GM10248 (cell line): ENCODE measurements at regions not wholly inside any gene's neighbourhood (a gene's known extent, or its start where the extent isn't known, plus 50 kb on each side); places are given as distances from the start of the nearest gene placed in this dataset.

Experiments
- CTCF ChIA-PET: fragments of 300-600 bp; sonication (Branson Sonifier 250); formaldehyde crosslinking; extraction: SDS; loops from one replicate; lab custom pipeline; 2021; ENCODE audit warnings: antibody characterized with exemption; lab: Yijun Ruan, JAX
- POLR2A ChIA-PET: fragments of 350-650 bp; sonication (Branson Sonifier 250); formaldehyde crosslinking; extraction: SDS; loops from one replicate; lab custom pipeline; 2020; ENCODE audit warnings: antibody characterized with exemption; lab: Yijun Ruan, JAX
- DNase-seq: peaks from one replicate; pipeline ENCODE4 v3.0.0; 2012; ENCODE audit errors: extremely low spot score
- TF ChIP-seq, protein P1 (sequence below): IDR thresholded peaks from 2 replicates; pipeline ENCODE4 v1.5.1; 2012; ENCODE audit warnings: mild to moderate bottlenecking, low read depth; ENCODE audit errors: extremely low read depth, missing control alignments, control extremely low read depth

DNA sequence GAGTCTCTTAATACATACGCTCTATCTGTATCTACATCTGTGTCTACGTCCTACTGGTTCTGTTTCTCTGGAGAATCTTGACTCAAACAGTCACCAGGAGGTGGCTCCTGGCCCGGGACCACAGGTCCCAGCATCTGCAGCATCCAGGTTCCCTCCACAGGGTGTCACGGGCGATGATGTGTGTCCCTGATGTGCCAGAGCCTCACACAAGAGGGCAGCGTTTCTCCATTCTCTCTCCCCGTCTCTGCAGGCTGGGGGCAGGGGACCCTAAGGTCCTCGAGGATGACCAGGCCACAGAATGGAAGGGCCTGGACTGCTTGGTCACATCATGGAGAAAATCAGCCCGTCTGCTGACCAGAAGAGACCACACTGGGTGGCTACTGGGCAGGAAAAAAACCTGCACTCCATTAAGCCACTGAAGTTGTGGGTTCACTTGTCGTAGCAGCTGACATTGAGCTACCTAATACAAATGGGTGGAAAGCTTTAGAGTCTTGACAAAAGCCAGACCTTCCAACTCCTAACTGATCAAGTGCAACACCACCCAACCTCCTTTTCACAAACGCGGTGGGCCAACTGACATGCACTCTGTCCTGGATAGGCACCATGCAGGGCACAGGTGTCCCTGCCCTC is 392.5 kb downstream of the CTTN start:
- ChIA-PET CTCF (interaction anchor here (1.2 to 2.2 kb wide), 2 partner anchors 24 to 136 kb away, joined by 3 to 6 read pairs; no protein-coding TSS in a partner anchor), POLR2A (no interaction called here)
- TF ChIP-seq, protein P1, sequence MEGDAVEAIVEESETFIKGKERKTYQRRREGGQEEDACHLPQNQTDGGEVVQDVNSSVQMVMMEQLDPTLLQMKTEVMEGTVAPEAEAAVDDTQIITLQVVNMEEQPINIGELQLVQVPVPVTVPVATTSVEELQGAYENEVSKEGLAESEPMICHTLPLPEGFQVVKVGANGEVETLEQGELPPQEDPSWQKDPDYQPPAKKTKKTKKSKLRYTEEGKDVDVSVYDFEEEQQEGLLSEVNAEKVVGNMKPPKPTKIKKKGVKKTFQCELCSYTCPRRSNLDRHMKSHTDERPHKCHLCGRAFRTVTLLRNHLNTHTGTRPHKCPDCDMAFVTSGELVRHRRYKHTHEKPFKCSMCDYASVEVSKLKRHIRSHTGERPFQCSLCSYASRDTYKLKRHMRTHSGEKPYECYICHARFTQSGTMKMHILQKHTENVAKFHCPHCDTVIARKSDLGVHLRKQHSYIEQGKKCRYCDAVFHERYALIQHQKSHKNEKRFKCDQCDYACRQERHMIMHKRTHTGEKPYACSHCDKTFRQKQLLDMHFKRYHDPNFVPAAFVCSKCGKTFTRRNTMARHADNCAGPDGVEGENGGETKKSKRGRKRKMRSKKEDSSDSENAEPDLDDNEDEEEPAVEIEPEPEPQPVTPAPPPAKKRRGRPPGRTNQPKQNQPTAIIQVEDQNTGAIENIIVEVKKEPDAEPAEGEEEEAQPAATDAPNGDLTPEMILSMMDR = no peak
- no peak for DNase-seq

DNA sequence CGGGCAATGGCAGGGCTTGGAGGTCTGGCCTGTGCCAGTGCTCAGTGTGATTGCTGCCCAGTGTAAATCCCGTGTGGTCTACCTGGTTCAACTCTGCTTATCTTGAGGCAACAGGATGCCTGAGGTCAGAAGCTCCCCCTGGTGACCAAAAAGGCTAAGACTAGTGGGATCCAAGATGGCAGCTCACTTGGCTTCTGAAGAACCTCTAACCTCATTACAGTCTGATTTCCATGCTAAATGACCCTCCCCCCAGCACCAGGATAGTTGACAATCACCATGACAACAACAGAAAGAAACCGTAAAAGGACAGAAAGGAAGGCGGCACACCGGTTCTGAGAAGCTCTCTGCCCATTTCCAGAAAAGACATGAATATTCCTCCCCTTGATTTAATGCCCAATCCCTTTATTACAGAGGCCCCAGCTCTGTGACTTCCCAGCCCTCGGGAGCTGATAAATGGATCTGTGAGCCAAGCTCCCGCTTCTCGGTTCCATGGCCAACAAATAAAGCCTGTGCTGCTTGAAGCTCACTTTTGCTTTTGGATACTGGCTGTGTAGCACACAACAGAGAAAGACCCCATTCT is 398.4 kb downstream of the CTTN start:
- ChIA-PET CTCF (interaction anchor here (1.3 kb wide), 1 partner anchor 18 kb away, joined by 3 read pairs; no protein-coding TSS in a partner anchor), POLR2A (no interaction called here)
- no peak for DNase-seq
- TF ChIP-seq, protein P1 = no peak

DNA sequence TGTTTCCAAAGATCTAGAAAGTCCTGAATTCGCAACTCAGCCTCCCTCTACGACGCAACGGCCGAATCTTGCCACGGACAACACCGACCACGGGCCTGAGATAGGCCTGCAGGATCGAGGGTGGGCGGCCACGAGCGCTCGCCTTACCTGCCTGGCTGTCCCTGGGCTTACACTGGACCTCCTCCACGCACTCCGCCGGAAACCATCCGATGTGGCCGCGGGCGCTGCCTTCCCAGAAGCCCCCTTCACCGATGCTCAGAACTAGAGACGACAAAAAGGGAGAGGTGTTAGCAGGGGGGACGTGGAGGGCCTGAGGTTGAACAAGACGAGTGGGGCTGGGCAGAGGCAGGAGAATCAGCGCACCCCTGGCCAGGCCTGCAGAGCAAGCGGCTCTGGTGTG is 400.0 kb downstream of the CTTN start:
- DNase-seq = no peak
- POLR2A ChIA-PET = no interaction called here
- TF ChIP-seq, protein P1 = no peak
- CTCF ChIA-PET = no interaction called here

DNA sequence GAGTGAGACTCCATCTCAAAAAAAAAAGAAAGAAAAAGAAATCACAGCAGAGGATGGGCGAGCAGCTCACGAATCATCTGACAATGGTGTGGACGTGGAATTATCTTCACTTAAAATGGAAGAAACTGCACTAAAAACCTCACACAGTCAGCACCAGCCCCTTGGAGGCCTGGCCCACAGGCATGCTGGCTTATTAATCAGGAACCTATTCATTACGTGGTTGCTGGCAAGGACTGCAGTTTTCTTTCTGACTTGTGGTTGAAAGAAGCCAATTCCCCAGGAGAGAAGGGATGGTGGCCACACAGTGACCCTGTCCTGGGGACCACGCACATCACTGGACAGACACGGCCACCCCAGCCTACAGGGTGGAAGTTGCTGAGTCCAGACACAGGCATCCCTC is 401.1 kb downstream of the CTTN start:
- TF ChIP-seq, protein P1 = no peak
- ChIA-PET CTCF (no interaction called here), POLR2A (no interaction called here)

DNA sequence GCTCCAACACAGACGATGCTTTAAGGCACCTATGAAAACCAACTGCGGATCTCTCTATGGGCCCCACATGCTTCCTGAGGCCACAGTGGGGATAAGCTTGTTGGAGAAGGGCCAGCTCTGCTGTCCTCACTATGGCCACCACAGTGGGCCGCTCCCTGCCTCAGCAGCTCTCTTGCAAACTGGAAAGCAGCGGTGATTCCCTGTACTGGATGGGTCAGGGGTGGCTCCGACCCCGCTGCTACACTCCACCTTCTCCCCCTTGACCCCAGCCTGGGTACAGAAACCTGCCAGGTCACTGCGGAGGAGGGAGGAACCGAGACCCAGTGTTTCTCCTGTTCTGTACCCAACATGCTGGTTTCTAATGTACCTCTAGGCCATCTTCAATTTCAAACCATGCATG is 403.9 kb downstream of the CTTN start:
- POLR2A ChIA-PET = no interaction called here
- CTCF ChIA-PET = no interaction called here
- DNase-seq = no peak
- TF ChIP-seq, protein P1 = no peak

More for the DNA sequence above, 401.1 kb downstream of the CTTN start:
- DNase-seq = no peak

DNA sequence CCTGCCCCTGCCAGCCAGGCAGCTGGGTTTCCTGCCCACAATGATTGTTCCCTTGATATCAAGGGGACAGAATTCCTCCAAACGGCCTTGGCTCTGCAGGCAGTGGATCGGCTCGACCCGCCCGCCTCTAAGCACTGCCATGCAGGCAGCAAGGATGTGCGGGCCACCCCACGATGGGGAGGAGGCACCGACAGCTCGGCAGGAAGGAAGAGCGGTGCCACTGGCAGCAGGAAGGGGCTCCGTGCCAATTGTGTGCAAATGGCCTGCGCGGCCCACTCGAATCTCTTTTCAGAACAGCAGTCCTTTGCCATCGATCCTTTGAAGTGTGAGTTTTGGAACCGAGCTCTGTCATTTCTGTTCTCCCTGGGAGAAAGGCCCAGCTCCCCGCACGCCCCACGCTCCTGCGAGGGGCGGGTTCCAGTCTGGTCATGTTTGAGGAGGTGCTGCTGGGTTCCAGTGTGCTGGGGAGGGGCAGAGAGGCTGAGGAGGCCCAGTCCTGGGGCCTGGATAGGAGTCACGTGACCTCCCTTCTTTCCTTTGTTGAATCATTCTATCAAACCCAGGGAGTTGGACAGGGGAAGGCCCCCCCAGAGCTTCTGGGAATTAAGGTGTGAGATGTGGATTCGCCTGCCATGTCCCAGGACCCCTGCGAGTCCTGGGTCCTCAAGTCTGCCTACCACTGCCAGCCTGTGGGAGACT is 406.0 kb downstream of the CTTN start:
- DNase-seq = no peak
- CTCF ChIA-PET = interaction anchor here (1.7 to 3.6 kb wide), 2 partner anchors 10 to 12 kb away, joined by 6 to 17 read pairs; no protein-coding TSS in a partner anchor
- TF ChIP-seq, protein P1 = no peak
- POLR2A ChIA-PET = no interaction called here
